HUES6 (cell line): ENCODE measurements at regions not wholly inside any gene's neighbourhood (a gene's known extent, or its start where the extent isn't known, plus 50 kb on each side); places are given as distances from the start of the nearest gene placed in this dataset.

ENCODE experiments used
- H3K27ac ChIP-seq: 2 replicates; pipeline ENCODE4 v1.7.0; 2013; ENCODE audit warnings: low read depth, mild to moderate bottlenecking, low read length, inconsistent platforms
- H3K27me3 ChIP-seq: 2 replicates; pipeline ENCODE4 v1.6.1; 2013; ENCODE audit warnings: low read length; ENCODE audit not compliant: control insufficient read depth, insufficient read depth
- H3K36me3 ChIP-seq: 2 replicates; pipeline ENCODE4 v1.6.1; 2013; ENCODE audit warnings: low read length; ENCODE audit not compliant: control insufficient read depth, insufficient read depth
- H3K4me1 ChIP-seq: 2 replicates; pipeline ENCODE4 v1.6.1; 2013; ENCODE audit warnings: low read length; ENCODE audit not compliant: control insufficient read depth, insufficient read depth
- H3K4me3 ChIP-seq: 2 replicates; pipeline ENCODE4 v1.5.1; 2013; ENCODE audit warnings: low read depth, low read length
- H3K9ac ChIP-seq: one replicate; pipeline ENCODE4 v1.6.1; 2013; ENCODE audit warnings: mild to moderate bottlenecking, low read length
- H3K9me3 ChIP-seq: 2 replicates; pipeline ENCODE4 v1.6.1; 2013; ENCODE audit warnings: low read depth, low read length; ENCODE audit not compliant: control insufficient read depth, insufficient read depth

DNA sequence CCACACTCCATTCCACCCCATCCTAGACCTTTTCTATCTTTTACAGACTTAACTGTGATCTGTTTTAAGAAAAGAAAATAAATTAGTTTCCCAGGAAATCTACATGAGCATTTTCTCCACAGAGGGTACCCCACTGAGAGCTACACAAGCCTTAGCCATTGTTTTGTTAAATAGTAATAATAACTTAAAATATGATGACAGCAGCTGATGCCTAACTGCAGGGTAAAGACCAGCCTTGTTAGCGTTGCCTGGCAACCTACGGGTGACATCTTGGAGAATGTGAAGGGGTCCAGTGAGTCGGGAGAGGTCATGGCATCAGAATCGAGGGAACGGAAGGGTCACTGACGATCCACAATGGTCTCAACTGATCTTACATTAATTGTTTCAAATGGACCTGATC lies 233.2 kb upstream of the PBX1 start:
- H3K4me3 ChIP-seq = no peak overlapping the region
- H3K9ac ChIP-seq = no peak overlapping the region
- H3K4me1 ChIP-seq = 0 out of 2 replicates have a peak, but pooled peaks cover 2% of the 10 kb centered on the region
- H3K27ac ChIP-seq = no peak overlapping the region
- no peaks in the 10 kb centered on the region for H3K9me3 ChIP-seq
- H3K27me3 ChIP-seq = peaks cover 19% of the 10 kb centered on the region
- H3K36me3 ChIP-seq = no peaks in the 10 kb centered on the region

GRCh38 chr1:164333387-164333786 lies 225.6 kb upstream of the PBX1 start:
- no peak overlapping the region for H3K4me3 ChIP-seq
- H3K9ac ChIP-seq = no peak overlapping the region
- H3K27me3 ChIP-seq = no peaks in the 10 kb centered on the region
- no peaks in the 10 kb centered on the region for H3K9me3 ChIP-seq
- no peaks in the 10 kb centered on the region for H3K4me1 ChIP-seq
- H3K27ac ChIP-seq = no peak overlapping the region
- no peaks in the 10 kb centered on the region for H3K36me3 ChIP-seq

DNA sequence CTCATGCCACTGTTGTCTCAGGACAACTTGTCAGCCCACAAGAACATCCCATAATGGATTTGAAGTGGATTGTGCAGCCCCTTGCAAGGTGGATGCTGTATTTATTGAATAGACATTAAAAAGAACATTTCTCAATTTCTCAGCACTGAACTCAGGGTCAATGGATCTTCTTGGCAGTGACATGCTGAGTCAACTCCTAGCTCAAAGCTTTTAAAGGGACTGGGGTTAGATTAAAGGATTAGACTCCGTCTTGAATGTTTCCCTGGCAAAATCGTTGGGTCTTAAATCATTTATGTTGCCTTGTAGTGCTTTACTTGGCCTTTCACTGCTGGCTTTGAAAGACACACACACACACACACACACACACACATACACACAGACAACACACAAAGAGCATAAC lies 221.6 kb upstream of the PBX1 start:
- Histone ChIP-seq H3K9me3 (peaks cover 11% of the 10 kb centered on the region), H3K27me3 (no peaks in the 10 kb centered on the region), H3K4me3 (no peak overlapping the region), H3K4me1 (no peaks in the 10 kb centered on the region), H3K27ac (no peak overlapping the region), H3K36me3 (no peaks in the 10 kb centered on the region), H3K9ac (no peak overlapping the region)

DNA sequence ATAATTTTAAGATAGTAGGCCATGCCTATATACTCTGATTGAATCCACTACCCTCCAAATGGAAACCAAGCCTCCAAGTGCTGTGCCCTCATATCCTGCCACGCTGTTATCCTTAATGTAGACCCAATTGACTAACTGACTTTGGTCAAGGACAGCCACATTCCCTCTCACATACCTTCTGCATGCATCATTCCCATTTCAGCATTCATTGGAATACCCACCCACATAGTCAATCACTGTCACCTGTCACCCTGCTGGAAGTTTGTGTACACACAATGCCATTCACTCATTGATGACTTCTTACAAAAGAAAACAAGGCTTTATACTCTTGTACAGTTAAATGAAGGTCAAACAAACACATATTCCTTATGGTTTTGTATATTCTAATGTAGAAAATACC lies 221.1 kb upstream of the PBX1 start:
- Histone ChIP-seq H3K4me3 (no peak overlapping the region), H3K36me3 (no peaks in the 10 kb centered on the region), H3K9me3 (peaks cover 11% of the 10 kb centered on the region), H3K4me1 (no peaks in the 10 kb centered on the region), H3K27ac (no peak overlapping the region), H3K27me3 (no peaks in the 10 kb centered on the region), H3K9ac (no peak overlapping the region)

GRCh38 chr1:164343189-164343588 lies 215.8 kb upstream of the PBX1 start:
- Histone ChIP-seq H3K9me3 (peaks cover 11% of the 10 kb centered on the region), H3K27ac (no peak overlapping the region), H3K4me3 (no peak overlapping the region), H3K36me3 (no peaks in the 10 kb centered on the region), H3K4me1 (no peaks in the 10 kb centered on the region), H3K27me3 (no peaks in the 10 kb centered on the region), H3K9ac (no peak overlapping the region)

DNA sequence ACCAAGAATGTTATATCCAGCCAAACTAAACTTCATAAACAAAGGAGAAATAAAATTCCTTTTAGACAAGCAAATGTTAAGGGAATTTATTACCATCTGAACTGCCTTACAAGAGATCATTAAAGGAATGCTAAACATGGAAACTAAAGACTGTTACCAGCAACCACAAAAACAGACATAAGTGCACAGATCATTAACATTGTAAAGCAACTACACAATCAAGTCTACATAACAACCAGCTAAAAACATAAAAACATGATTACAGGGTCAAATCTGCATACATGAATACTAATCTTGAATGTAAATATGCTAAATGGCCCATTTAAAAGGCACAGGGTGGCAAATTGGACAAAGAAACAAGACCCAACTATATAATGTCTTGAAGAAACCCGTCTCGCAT lies 211.0 kb upstream of the PBX1 start:
- peaks cover 8% of the 10 kb centered on the region; the same call in 1 of the 2 replicates for H3K9me3 ChIP-seq
- no peaks in the 10 kb centered on the region for H3K4me1 ChIP-seq
- H3K4me3 ChIP-seq = no peak overlapping the region
- no peak overlapping the region for H3K27ac ChIP-seq
- no peaks in the 10 kb centered on the region for H3K36me3 ChIP-seq
- H3K27me3 ChIP-seq = no peaks in the 10 kb centered on the region
- H3K9ac ChIP-seq = no peak overlapping the region

DNA sequence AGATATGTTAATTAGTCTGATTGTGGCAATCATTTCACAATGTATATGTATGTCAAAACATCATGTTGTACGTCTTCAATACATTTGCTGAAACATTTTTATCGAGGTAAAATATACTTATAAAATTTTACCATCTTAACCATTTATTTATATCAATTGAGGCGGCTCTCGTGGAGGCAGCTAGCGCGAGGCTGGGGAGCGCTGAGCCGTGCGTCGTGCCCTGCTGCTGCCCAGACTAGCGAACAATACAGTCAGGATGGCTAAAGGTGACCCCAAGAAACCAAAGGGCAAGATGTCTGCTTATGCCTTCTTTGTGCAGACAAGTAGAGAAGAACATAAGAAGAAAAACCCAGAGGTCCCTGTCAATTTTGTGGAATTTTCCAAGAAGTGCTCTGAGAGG lies 202.5 kb upstream of the PBX1 start:
- H3K9me3 ChIP-seq = no peaks in the 10 kb centered on the region
- H3K36me3 ChIP-seq = no peaks in the 10 kb centered on the region
- no peak overlapping the region for H3K4me3 ChIP-seq
- no peaks in the 10 kb centered on the region for H3K27me3 ChIP-seq
- no peak overlapping the region for H3K27ac ChIP-seq
- no peak overlapping the region for H3K9ac ChIP-seq
- H3K4me1 ChIP-seq = no peaks in the 10 kb centered on the region

DNA sequence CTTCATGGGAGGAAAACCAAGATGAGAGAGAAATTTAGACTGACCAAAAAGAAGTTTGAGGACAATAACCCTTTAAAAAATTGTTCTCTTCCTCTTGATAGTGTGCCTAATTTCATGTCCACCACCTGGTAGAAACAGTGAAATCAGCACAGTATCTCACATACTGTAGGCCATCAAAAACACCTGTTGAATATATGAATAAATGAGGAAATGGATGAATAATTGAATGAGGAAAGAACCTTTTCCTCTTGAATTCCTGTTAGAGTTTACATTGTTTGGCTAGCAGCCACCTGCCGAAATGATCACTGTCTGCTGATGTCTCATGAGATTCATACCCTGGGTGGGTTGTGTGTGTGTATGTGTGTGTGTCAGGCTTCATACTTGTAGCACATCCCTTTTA lies 198.7 kb upstream of the PBX1 start:
- no peak overlapping the region for H3K4me3 ChIP-seq
- H3K27ac ChIP-seq = no peak overlapping the region
- no peak overlapping the region for H3K9ac ChIP-seq
- no peaks in the 10 kb centered on the region for H3K4me1 ChIP-seq
- H3K27me3 ChIP-seq = no peaks in the 10 kb centered on the region
- H3K36me3 ChIP-seq = no peaks in the 10 kb centered on the region
- no peaks in the 10 kb centered on the region for H3K9me3 ChIP-seq

- Histone ChIP-seq H3K4me1 (no peaks in the 10 kb centered on the region), H3K36me3 (no peaks in the 10 kb centered on the region), H3K27me3 (no peaks in the 10 kb centered on the region), H3K9ac (no peak overlapping the region), H3K27ac (no peak overlapping the region), H3K4me3 (no peak overlapping the region), H3K9me3 (no peaks in the 10 kb centered on the region; the same call in none of the 2 replicates)
These were observed 197.1 kb upstream of the PBX1 start for GRCh38 chr1:164361927-164362326.

GRCh38 chr1:164363980-164364379 lies 195.0 kb upstream of the PBX1 start:
- H3K9me3 ChIP-seq = peaks cover 3% of the 10 kb centered on the region

GRCh38 chr1:164366014-164366413 lies 193.0 kb upstream of the PBX1 start:
- no peaks in the 10 kb centered on the region for H3K27me3 ChIP-seq
- no peaks in the 10 kb centered on the region for H3K36me3 ChIP-seq
- H3K4me1 ChIP-seq = no peaks in the 10 kb centered on the region
- H3K27ac ChIP-seq = no peak overlapping the region
- no peak overlapping the region for H3K9ac ChIP-seq
- H3K9me3 ChIP-seq = peaks cover 3% of the 10 kb centered on the region
- H3K4me3 ChIP-seq = no peak overlapping the region

More at GRCh38 chr1:164363980-164364379, 195.0 kb upstream of the PBX1 start:
- Histone ChIP-seq H3K4me1 (no peaks in the 10 kb centered on the region), H3K36me3 (no peaks in the 10 kb centered on the region), H3K9ac (no peak overlapping the region), H3K4me3 (no peak overlapping the region), H3K27me3 (no peaks in the 10 kb centered on the region), H3K27ac (no peak overlapping the region)
